OCI-LY7 (cell line): ENCODE measurements at regions not wholly inside any gene's neighbourhood (a gene's known extent, or its start where the extent isn't known, plus 50 kb on each side); places are given as distances from the start of the nearest gene placed in this dataset.

Experiments
- EZH2phosphoT487 ChIP-seq: fragments of 200-600 bp; sonication (generic); IDR thresholded peaks from 2 replicates; pipeline ENCODE4 v1.6.1; 2018; ENCODE audit warnings: low read depth, borderline replicate concordance, mild to moderate bottlenecking, mixed run types, antibody characterized with exemption, low read length, moderate library complexity, mixed read lengths
- TF ChIP-seq, protein P1 (sequence below): fragments of 200-600 bp; sonication (generic); conservative IDR thresholded peaks from 2 replicates; pipeline ENCODE4 v1.5.1; 2014; ENCODE audit warnings: mild to moderate bottlenecking, antibody characterized with exemption, low read length, moderate library complexity, mixed read lengths

DNA sequence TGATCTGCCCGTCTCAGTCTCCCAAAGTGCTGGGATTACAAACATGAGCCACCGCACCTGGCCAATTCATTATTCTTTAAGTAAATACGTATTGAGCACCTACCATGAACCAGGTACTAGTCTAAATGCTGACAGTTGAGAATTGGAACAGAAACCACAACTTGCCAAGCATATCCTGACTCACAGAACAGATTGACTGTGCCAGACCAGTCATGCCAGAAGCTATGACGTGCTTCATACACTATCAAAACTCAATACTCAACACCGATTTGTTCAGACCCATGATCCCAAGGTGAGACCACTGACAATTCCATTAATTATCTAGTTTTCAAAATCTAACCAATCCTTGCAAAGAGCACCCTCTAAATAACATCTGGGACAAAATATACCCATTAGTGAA is 148.6 kb downstream of the B3GNT2 start:
- TF ChIP-seq, protein P1, sequence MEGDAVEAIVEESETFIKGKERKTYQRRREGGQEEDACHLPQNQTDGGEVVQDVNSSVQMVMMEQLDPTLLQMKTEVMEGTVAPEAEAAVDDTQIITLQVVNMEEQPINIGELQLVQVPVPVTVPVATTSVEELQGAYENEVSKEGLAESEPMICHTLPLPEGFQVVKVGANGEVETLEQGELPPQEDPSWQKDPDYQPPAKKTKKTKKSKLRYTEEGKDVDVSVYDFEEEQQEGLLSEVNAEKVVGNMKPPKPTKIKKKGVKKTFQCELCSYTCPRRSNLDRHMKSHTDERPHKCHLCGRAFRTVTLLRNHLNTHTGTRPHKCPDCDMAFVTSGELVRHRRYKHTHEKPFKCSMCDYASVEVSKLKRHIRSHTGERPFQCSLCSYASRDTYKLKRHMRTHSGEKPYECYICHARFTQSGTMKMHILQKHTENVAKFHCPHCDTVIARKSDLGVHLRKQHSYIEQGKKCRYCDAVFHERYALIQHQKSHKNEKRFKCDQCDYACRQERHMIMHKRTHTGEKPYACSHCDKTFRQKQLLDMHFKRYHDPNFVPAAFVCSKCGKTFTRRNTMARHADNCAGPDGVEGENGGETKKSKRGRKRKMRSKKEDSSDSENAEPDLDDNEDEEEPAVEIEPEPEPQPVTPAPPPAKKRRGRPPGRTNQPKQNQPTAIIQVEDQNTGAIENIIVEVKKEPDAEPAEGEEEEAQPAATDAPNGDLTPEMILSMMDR, result no peak
- TF ChIP-seq EZH2phosphoT487, result no peak
